HEK293 (cell line): ENCODE measurements at regions not wholly inside any gene's neighbourhood (a gene's known extent, or its start where the extent isn't known, plus 50 kb on each side); places are given as distances from the start of the nearest gene placed in this dataset.

Experiments used
- CTCF ChIA-PET: fragments of 350-600 bp; formaldehyde crosslinking; extraction: SDS; loops from one replicate; lab custom pipeline; 2021; ENCODE audit warnings: antibody characterized with exemption; lab: Yijun Ruan, JAX
- POLR2A ChIA-PET: fragments of 300-600 bp; formaldehyde crosslinking; extraction: SDS; loops from one replicate; lab custom pipeline; 2020; ENCODE audit warnings: antibody characterized with exemption, inconsistent platforms; lab: Yijun Ruan, JAX
- H3K27ac ChIP-seq: fragments of 200-500 bp; sonication (Bioruptor generic); 2 replicates; pipeline ENCODE4 v1.5.1; 2014; ENCODE audit warnings: low read depth, low read length, control low read depth, inconsistent platforms; ENCODE audit errors: extremely low read depth
- H3K36me3 ChIP-seq, 2 experiments: fragments of 200-500 bp in 1 of 2; sonication (Bioruptor generic) in 1 of 2; 1 replicate in 1 of 2; 2 replicates in 1 of 2; pipeline ENCODE4 v1.5.1; 2014 to 2017; ENCODE audit warnings: inconsistent platforms in 2 of 2, low read length in 2 of 2; ENCODE audit not compliant: control insufficient read depth in 2 of 2, insufficient read depth in 1 of 2
- H3K4me1 ChIP-seq: fragments of 200-500 bp; sonication (Bioruptor generic); 2 replicates; pipeline ENCODE4 v1.5.1; 2014; ENCODE audit warnings: mild to moderate bottlenecking, low read length, inconsistent platforms; ENCODE audit not compliant: control insufficient read depth, insufficient read depth
- H3K4me3 ChIP-seq: 2 replicates; pipeline ENCODE4 v1.5.1; 2011; ENCODE audit warnings: low read depth, mild to moderate bottlenecking, control low read depth, low read length, moderate library complexity
- H3K9me3 ChIP-seq: fragments of 200-500 bp; sonication (Bioruptor generic); 2 replicates; pipeline ENCODE4 v1.5.1; 2014; ENCODE audit warnings: low read depth, low read length, inconsistent platforms; ENCODE audit not compliant: control insufficient read depth, insufficient read depth
- BCL11B ChIP-seq: fragments of 450-650 bp; formaldehyde crosslinking; IDR thresholded peaks from 2 replicates; pipeline ENCODE4 v1.5.1; 2016; ENCODE audit warnings: low read depth, missing biosample characterization, missing genetic modification characterization
- GFI1B ChIP-seq: fragments of 450-650 bp; formaldehyde crosslinking; IDR thresholded peaks from 2 replicates; pipeline ENCODE4 v1.5.1; 2016; ENCODE audit warnings: missing biosample characterization, missing genetic modification characterization
- HOXD13 ChIP-seq: sonication (generic); formaldehyde crosslinking; IDR thresholded peaks from 2 replicates; pipeline ENCODE4 v1.8.0; 2022; ENCODE audit warnings: missing genetic modification reagents, borderline replicate concordance
- KLF8 ChIP-seq: fragments of 450-650 bp; formaldehyde crosslinking; IDR thresholded peaks from 2 replicates; pipeline ENCODE4 v1.5.1; 2016; ENCODE audit warnings: missing biosample characterization, missing genetic modification characterization
- ZBTB7A ChIP-seq: fragments of 450-650 bp; formaldehyde crosslinking; IDR thresholded peaks from 2 replicates; pipeline ENCODE4 v1.5.1; 2016; ENCODE audit warnings: low read depth, missing biosample characterization, missing genetic modification characterization
- ZEB2 ChIP-seq: fragments of 450-650 bp; formaldehyde crosslinking; IDR thresholded peaks from 2 replicates; pipeline ENCODE4 v1.5.1; 2016; ENCODE audit warnings: missing biosample characterization, missing genetic modification characterization
- ZFP69B ChIP-seq: fragments of 450-650 bp; formaldehyde crosslinking; IDR thresholded peaks from 2 replicates; pipeline ENCODE4 v1.5.1; 2016; ENCODE audit warnings: missing biosample characterization, missing genetic modification characterization
- ZNF114 ChIP-seq: fragments of 450-650 bp; formaldehyde crosslinking; IDR thresholded peaks from 2 replicates; pipeline ENCODE4 v1.5.0; 2017; ENCODE audit warnings: missing biosample characterization, missing genetic modification characterization
- ZNF140 ChIP-seq: fragments of 450-650 bp; formaldehyde crosslinking; IDR thresholded peaks from 2 replicates; pipeline ENCODE4 v1.5.1; 2016; ENCODE audit warnings: missing biosample characterization, missing genetic modification characterization
- ZNF184 ChIP-seq: fragments of 450-650 bp; IDR thresholded peaks from 2 replicates; pipeline ENCODE4 v1.5.1; 2018; ENCODE audit warnings: missing biosample characterization, mild to moderate bottlenecking, missing genetic modification characterization
- ZNF19 ChIP-seq: fragments of 450-650 bp; formaldehyde crosslinking; IDR thresholded peaks from 2 replicates; pipeline ENCODE4; 2016; ENCODE audit warnings: missing biosample characterization, missing genetic modification characterization, low read depth
- ZNF221 ChIP-seq: fragments of 450-650 bp; formaldehyde crosslinking; IDR thresholded peaks from 2 replicates; pipeline ENCODE4 v1.5.1; 2017; ENCODE audit warnings: missing biosample characterization, missing genetic modification characterization, borderline replicate concordance
- ZNF239 ChIP-seq: fragments of 450-650 bp; formaldehyde crosslinking; IDR thresholded peaks from 2 replicates; pipeline ENCODE4 v1.5.1; 2016; ENCODE audit warnings: missing biosample characterization, missing genetic modification characterization
- ZNF24 ChIP-seq: fragments of 450-650 bp; formaldehyde crosslinking; IDR thresholded peaks from 2 replicates; pipeline ENCODE4 v1.5.1; 2016; ENCODE audit warnings: missing biosample characterization, missing genetic modification characterization
- ZNF274 ChIP-seq, 2 experiments: fragments of 200-500 bp in 1 of 2; fragments of 450-650 bp in 1 of 2; sonication (Bioruptor generic) in 1 of 2; formaldehyde crosslinking in 1 of 2; IDR thresholded peaks; 2 replicates each; pipeline versions ENCODE4 v1.5.1 to v1.6.1; 2014 to 2016; ENCODE audit warnings: borderline replicate concordance in 1 of 2, inconsistent platforms in 1 of 2, low read length in 1 of 2, missing biosample characterization in 1 of 2, missing genetic modification characterization in 1 of 2
- ZNF302 ChIP-seq: fragments of 450-650 bp; formaldehyde crosslinking; IDR thresholded peaks from 2 replicates; pipeline ENCODE4 v1.5.1; 2016; ENCODE audit warnings: missing biosample characterization, missing genetic modification characterization, low read depth
- ZNF561 ChIP-seq: fragments of 450-650 bp; IDR thresholded peaks from 2 replicates; pipeline ENCODE4 v1.5.1; 2018; ENCODE audit warnings: missing biosample characterization, missing genetic modification characterization, borderline replicate concordance
- ZNF585B ChIP-seq: fragments of 450-650 bp; formaldehyde crosslinking; IDR thresholded peaks from 2 replicates; pipeline ENCODE4 v1.5.1; 2016; ENCODE audit warnings: missing biosample characterization, missing genetic modification characterization
- ZNF623 ChIP-seq: fragments of 450-650 bp; formaldehyde crosslinking; IDR thresholded peaks from 2 replicates; pipeline ENCODE4 v1.5.1; 2016; ENCODE audit warnings: missing biosample characterization, missing genetic modification characterization
- ZNF626 ChIP-seq: fragments of 450-650 bp; sonication (Bioruptor Pico); formaldehyde crosslinking; IDR thresholded peaks from 2 replicates; pipeline ENCODE4 v1.5.1; 2018; ENCODE audit warnings: missing biosample characterization, missing genetic modification characterization, inconsistent platforms
- ZNF837 ChIP-seq: fragments of 450-650 bp; formaldehyde crosslinking; IDR thresholded peaks from 2 replicates; pipeline ENCODE4 v1.5.1; 2016; ENCODE audit warnings: missing biosample characterization, missing genetic modification characterization
- ZNF843 ChIP-seq: fragments of 450-650 bp; formaldehyde crosslinking; IDR thresholded peaks from 2 replicates; pipeline ENCODE4 v1.5.1; 2016; ENCODE audit warnings: missing biosample characterization, missing genetic modification characterization
- ZSCAN23 ChIP-seq: fragments of 450-650 bp; formaldehyde crosslinking; IDR thresholded peaks from 2 replicates; pipeline ENCODE4 v1.5.1; 2016; ENCODE audit warnings: missing biosample characterization, missing genetic modification characterization
- TF ChIP-seq, protein P1 (sequence below): fragments of 450-650 bp; formaldehyde crosslinking; IDR thresholded peaks from 2 replicates; pipeline ENCODE4 v1.5.1; 2016; ENCODE audit warnings: missing biosample characterization, missing genetic modification characterization
- TF ChIP-seq, protein P2 (sequence below): fragments of 450-650 bp; formaldehyde crosslinking; IDR thresholded peaks from 2 replicates; pipeline ENCODE4; 2016; ENCODE audit warnings: missing biosample characterization, missing genetic modification characterization
- TF ChIP-seq, protein P3 (sequence below): fragments of 450-650 bp; IDR thresholded peaks from 2 replicates; pipeline ENCODE4 v1.5.1; 2018; ENCODE audit warnings: missing biosample characterization, missing genetic modification characterization
- TF ChIP-seq, protein P4 (sequence below): fragments of 450-650 bp; formaldehyde crosslinking; IDR thresholded peaks from 2 replicates; pipeline ENCODE4 v1.5.1; 2017; ENCODE audit warnings: missing biosample characterization, missing genetic modification characterization
- TF ChIP-seq, protein P5 (sequence below): fragments of 450-650 bp; formaldehyde crosslinking; IDR thresholded peaks from 2 replicates; pipeline ENCODE4 v1.5.1; 2017; ENCODE audit warnings: missing biosample characterization, missing genetic modification characterization

DNA sequence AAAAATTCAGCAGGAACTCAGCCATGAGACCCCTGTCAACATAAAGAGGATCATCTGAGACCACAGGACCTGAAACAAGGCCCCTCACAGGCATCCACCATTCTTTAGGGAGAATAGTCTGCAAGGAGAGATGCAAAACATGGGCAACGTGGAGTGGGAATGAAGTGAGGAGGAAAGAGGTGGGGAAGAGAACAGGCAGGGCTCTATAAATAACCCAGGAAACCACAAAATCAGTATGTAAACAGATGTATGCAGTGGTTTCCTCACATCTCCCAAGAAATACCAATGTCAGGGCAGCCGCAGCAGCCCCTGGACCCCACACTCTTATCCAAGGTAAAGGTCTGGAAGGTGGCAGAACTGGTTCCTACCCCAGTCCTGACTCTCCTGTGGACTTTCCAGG lies 168.5 kb downstream of the EN1 start (continued):
- TF ChIP-seq, protein P1, sequence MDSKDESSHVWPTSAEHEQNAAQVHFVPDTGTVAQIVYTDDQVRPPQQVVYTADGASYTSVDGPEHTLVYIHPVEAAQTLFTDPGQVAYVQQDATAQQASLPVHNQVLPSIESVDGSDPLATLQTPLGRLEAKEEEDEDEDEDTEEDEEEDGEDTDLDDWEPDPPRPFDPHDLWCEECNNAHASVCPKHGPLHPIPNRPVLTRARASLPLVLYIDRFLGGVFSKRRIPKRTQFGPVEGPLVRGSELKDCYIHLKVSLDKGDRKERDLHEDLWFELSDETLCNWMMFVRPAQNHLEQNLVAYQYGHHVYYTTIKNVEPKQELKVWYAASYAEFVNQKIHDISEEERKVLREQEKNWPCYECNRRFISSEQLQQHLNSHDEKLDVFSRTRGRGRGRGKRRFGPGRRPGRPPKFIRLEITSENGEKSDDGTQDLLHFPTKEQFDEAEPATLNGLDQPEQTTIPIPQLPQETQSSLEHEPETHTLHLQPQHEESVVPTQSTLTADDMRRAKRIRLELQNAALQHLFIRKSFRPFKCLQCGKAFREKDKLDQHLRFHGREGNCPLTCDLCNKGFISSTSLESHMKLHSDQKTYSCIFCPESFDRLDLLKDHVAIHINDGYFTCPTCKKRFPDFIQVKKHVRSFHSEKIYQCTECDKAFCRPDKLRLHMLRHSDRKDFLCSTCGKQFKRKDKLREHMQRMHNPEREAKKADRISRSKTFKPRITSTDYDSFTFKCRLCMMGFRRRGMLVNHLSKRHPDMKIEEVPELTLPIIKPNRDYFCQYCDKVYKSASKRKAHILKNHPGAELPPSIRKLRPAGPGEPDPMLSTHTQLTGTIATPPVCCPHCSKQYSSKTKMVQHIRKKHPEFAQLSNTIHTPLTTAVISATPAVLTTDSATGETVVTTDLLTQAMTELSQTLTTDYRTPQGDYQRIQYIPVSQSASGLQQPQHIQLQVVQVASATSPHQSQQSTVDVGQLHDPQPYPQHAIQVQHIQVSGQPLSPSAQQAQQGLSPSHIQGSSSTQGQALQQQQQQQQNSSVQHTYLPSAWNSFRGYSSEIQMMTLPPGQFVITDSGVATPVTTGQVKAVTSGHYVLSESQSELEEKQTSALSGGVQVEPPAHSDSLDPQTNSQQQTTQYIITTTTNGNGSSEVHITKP = no peak
- no peak for TF ChIP-seq ZNF626 (tag by site-specific recombination)
- no peak for TF ChIP-seq ZEB2 (tag by site-specific recombination)
- TF ChIP-seq, protein P2, sequence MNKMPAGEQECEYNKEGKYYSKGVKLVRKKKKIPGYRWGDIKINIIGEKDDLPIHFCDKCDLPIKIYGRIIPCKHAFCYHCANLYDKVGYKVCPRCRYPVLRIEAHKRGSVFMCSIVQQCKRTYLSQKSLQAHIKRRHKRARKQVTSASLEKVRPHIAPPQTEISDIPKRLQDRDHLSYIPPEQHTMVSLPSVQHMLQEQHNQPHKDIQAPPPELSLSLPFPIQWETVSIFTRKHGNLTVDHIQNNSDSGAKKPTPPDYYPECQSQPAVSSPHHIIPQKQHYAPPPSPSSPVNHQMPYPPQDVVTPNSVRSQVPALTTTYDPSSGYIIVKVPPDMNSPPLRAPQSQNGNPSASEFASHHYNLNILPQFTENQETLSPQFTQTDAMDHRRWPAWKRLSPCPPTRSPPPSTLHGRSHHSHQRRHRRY = no peak
- no peak for TF ChIP-seq ZNF274 (IDR thresholded peaks at IDR 0.05; ENCODE audit: low read length)
- no peak for TF ChIP-seq ZNF274 (tag by site-specific recombination; IDR thresholded peaks at IDR 0.05; ENCODE audit: borderline replicate concordance)
- TF ChIP-seq ZSCAN23 (tag by site-specific recombination) = no peak
- TF ChIP-seq ZNF843 (tag by site-specific recombination) = no peak

DNA sequence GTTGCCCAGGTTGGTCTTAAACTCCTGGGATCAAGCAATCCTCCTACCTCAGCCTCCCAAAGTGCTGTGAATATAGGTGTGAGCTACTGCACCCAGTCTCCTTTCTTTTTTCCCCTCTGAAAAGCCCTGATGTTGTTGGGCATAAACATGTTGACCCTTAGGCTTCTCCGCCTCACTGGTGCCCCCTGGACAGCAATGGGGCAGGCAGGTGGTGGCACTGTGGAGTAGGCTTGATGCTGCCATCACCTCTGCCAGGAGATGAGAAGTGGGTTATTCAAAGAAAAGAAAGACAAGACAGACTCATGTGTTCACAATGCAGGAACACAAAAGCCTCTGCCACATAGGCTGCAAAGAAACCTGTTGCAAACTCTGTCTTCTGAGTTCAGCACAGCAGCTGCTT lies 169.9 kb downstream of the EN1 start:
- ChIA-PET CTCF (interaction anchor here (1.1 kb wide), 1 partner anchor 178 kb away, joined by 3 read pairs; no protein-coding TSS in a partner anchor), POLR2A (interaction anchor here (0.6 kb wide), 1 partner anchor 412 kb away, joined by 4 read pairs; no protein-coding TSS in a partner anchor)

DNA sequence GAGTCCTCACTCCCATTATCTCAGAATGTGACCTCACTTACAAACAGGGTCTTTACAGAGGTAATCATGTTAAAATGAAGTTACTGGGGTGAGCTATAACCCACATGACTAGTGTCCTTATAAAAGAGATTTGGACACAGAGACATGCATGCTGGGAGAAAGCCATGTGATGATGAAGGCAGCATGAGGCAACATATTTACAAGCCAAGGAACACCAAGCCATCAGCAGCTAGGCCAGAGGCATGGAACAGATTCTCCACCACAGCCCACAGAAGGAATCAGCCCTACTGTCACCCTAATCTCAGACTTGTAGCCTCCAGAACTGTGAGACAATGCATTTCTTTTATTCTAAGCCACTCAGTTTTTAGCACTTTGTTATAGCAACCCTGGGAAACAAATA lies 171.9 kb downstream of the EN1 start:
- no peaks in the 10 kb centered on the region for H3K4me1 ChIP-seq
- ChIA-PET CTCF (no interaction called here), POLR2A (no interaction called here)
- H3K9me3 ChIP-seq = no peaks in the 10 kb centered on the region
- no peaks in the 10 kb centered on the region for H3K36me3 ChIP-seq
- H3K27ac ChIP-seq = no peak overlapping the region
- no peak overlapping the region for H3K4me3 ChIP-seq
- TF ChIP-seq ZNF302 (tag by site-specific recombination) = no peak
- TF ChIP-seq, protein P3, sequence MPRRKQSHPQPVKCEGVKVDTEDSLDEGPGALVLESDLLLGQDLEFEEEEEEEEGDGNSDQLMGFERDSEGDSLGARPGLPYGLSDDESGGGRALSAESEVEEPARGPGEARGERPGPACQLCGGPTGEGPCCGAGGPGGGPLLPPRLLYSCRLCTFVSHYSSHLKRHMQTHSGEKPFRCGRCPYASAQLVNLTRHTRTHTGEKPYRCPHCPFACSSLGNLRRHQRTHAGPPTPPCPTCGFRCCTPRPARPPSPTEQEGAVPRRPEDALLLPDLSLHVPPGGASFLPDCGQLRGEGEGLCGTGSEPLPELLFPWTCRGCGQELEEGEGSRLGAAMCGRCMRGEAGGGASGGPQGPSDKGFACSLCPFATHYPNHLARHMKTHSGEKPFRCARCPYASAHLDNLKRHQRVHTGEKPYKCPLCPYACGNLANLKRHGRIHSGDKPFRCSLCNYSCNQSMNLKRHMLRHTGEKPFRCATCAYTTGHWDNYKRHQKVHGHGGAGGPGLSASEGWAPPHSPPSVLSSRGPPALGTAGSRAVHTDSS (tag by site-specific recombination) = no peak
- no peak for TF ChIP-seq ZFP69B (tag by site-specific recombination)
- TF ChIP-seq ZNF623 (tag by site-specific recombination) = no peak
- no peak for TF ChIP-seq HOXD13 (CRISPR knock-in tag)
- TF ChIP-seq, protein P4, sequence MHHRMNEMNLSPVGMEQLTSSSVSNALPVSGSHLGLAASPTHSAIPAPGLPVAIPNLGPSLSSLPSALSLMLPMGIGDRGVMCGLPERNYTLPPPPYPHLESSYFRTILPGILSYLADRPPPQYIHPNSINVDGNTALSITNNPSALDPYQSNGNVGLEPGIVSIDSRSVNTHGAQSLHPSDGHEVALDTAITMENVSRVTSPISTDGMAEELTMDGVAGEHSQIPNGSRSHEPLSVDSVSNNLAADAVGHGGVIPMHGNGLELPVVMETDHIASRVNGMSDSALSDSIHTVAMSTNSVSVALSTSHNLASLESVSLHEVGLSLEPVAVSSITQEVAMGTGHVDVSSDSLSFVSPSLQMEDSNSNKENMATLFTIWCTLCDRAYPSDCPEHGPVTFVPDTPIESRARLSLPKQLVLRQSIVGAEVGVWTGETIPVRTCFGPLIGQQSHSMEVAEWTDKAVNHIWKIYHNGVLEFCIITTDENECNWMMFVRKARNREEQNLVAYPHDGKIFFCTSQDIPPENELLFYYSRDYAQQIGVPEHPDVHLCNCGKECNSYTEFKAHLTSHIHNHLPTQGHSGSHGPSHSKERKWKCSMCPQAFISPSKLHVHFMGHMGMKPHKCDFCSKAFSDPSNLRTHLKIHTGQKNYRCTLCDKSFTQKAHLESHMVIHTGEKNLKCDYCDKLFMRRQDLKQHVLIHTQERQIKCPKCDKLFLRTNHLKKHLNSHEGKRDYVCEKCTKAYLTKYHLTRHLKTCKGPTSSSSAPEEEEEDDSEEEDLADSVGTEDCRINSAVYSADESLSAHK (tag by site-specific recombination) = no peak
- TF ChIP-seq ZNF239 (tag by site-specific recombination) = no peak
- TF ChIP-seq GFI1B (tag by site-specific recombination) = no peak
- no peak for TF ChIP-seq ZNF837 (tag by site-specific recombination)
- TF ChIP-seq ZNF184 (tag by site-specific recombination) = no peak
- TF ChIP-seq, protein P5, sequence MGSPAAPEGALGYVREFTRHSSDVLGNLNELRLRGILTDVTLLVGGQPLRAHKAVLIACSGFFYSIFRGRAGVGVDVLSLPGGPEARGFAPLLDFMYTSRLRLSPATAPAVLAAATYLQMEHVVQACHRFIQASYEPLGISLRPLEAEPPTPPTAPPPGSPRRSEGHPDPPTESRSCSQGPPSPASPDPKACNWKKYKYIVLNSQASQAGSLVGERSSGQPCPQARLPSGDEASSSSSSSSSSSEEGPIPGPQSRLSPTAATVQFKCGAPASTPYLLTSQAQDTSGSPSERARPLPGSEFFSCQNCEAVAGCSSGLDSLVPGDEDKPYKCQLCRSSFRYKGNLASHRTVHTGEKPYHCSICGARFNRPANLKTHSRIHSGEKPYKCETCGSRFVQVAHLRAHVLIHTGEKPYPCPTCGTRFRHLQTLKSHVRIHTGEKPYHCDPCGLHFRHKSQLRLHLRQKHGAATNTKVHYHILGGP = no peak
- TF ChIP-seq KLF8 = no peak
- no peak for TF ChIP-seq ZBTB7A
- no peak for TF ChIP-seq ZNF19

More for the DNA sequence above, 169.9 kb downstream of the EN1 start:
- no peak overlapping the region for H3K27ac ChIP-seq
- no peak for TF ChIP-seq ZNF24 (tag by site-specific recombination)
- no peak for TF ChIP-seq ZNF221 (tag by site-specific recombination)
- no peak for TF ChIP-seq ZNF561 (tag by site-specific recombination)
- TF ChIP-seq ZNF140 (tag by site-specific recombination) = no peak
- TF ChIP-seq ZNF114 (tag by site-specific recombination) = no peak
- no peak for TF ChIP-seq BCL11B (tag by site-specific recombination)
- TF ChIP-seq ZNF585B (tag by site-specific recombination) = no peak
- TF ChIP-seq HOXD13 (CRISPR knock-in tag) = no peak
- no peaks in the 10 kb centered on the region for H3K9me3 ChIP-seq
- H3K4me3 ChIP-seq = no peak overlapping the region
- no peaks in the 10 kb centered on the region for H3K36me3 ChIP-seq
- H3K4me1 ChIP-seq = no peaks in the 10 kb centered on the region
